ENCODE measurements at regions not wholly inside any gene's neighbourhood (a gene's known extent, or its start where the extent isn't known, plus 50 kb on each side); places are given as distances from the start of the nearest gene placed in this dataset.

DNA sequence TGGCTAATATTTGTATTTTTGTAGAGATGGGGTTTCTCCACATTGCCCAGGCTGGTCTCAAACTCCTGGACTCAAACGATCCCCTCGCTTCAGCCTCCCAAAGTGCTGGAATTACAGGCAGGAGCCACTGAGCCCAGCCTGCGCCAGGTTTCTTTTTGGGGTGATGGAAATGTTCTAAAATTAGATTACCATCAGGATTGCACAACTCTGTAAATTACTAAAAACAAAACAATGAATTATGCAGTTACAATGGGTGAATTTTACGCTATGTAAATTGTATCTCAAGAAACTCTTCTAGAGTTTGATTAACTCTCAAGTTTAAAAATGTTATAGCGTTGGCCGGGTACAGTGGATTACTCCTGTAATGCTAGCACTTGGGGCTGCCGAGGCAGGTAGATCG lies 118.9 kb upstream of the TBL1X start:
- TF ChIP-seq CTCF (conservative IDR thresholded peaks at IDR 0.05; ENCODE audit: low read length) = no peak
- no peak for TF ChIP-seq EZH2phosphoT487 (IDR thresholded peaks at IDR 0.05; ENCODE audit: borderline replicate concordance)
